Adrenal gland (tissue), 5 donors: ENCODE measurements at regions not wholly inside any gene's neighbourhood (a gene's known extent, or its start where the extent isn't known, plus 50 kb on each side); places are given as distances from the start of the nearest gene placed in this dataset.

ENCODE experiments used
- POLR2A ChIP-seq, 2 donors: fragments of 450-650 bp; IDR thresholded peaks; one replicate each; pipeline ENCODE4 v1.6.1; 2017; ENCODE audit warnings: antibody characterized with exemption in 2 of 2, mild to moderate bottlenecking in 2 of 2, moderate library complexity in 1 of 2
- TF ChIP-seq, protein P1 (sequence below), 6 experiments: fragments of 450-650 bp in 4 of 6; fragments of 200-600 bp in 2 of 6; sonication (generic) in 1 of 6; IDR thresholded peaks; 1 replicate in 5 of 6; 2 replicates in 1 of 6; pipeline versions ENCODE4 v1.5.1 to v1.8.0; 2016 to 2021; ENCODE audit warnings: antibody characterized with exemption in 6 of 6, mild to moderate bottlenecking in 2 of 6, moderate library complexity in 1 of 6
- donor health status: DM: no; HTN: no; CAD: no.

DNA sequence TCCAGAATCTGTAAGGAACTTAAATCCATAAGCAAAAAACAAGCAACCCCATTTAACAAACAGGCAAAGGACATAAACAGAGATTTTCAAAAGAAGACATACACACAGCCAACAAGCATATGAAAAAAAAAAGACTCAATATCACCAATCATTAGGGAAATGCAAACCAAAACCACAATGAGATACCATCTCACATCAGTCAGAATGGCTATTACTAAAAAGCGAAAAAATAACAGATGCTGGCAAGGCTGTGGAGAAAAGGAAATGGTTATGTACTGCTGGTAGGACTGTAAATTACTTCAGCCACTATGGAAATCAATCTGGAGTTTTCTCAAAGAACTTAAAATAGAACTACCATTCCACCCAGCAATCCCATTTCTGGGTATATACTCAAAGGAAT is 156.8 kb upstream of the RADX start:
- TF ChIP-seq, protein P1, sequence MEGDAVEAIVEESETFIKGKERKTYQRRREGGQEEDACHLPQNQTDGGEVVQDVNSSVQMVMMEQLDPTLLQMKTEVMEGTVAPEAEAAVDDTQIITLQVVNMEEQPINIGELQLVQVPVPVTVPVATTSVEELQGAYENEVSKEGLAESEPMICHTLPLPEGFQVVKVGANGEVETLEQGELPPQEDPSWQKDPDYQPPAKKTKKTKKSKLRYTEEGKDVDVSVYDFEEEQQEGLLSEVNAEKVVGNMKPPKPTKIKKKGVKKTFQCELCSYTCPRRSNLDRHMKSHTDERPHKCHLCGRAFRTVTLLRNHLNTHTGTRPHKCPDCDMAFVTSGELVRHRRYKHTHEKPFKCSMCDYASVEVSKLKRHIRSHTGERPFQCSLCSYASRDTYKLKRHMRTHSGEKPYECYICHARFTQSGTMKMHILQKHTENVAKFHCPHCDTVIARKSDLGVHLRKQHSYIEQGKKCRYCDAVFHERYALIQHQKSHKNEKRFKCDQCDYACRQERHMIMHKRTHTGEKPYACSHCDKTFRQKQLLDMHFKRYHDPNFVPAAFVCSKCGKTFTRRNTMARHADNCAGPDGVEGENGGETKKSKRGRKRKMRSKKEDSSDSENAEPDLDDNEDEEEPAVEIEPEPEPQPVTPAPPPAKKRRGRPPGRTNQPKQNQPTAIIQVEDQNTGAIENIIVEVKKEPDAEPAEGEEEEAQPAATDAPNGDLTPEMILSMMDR (IDR thresholded peaks at IDR 0.05): no peak
- TF ChIP-seq POLR2A (IDR thresholded peaks at IDR 0.05): no peak
